Gastrocnemius medialis (tissue), 4 donors: ENCODE measurements at regions not wholly inside any gene's neighbourhood (a gene's known extent, or its start where the extent isn't known, plus 50 kb on each side); places are given as distances from the start of the nearest gene placed in this dataset.

Experiments
- ATAC-seq, 2 donors: fragments of 150-250 bp; one replicate each; pipeline ENCODE4 v1.9.1; 2016
- DNase-seq, 2 donors: peaks; one replicate each; pipeline ENCODE4 v3.0.0-alpha.2; 2019
- H3K27ac ChIP-seq, 4 donors: fragments of 200-600 bp; sonication (generic); 1 replicate in 1 of 4; 2 replicates in 3 of 4; pipeline ENCODE4 v1.5.1; 2016 to 2018; ENCODE audit warnings: mild to moderate bottlenecking in 2 of 4, moderate library complexity in 1 of 4
- H3K27me3 ChIP-seq, 3 donors: fragments of 200-600 bp; sonication (generic) in 2 of 3; 1 replicate in 1 of 3; 2 replicates in 2 of 3; pipeline versions ENCODE4 v1.5.1 to v1.6.0; 2016 to 2019; ENCODE audit warnings: mild to moderate bottlenecking in 1 of 3, moderate library complexity in 1 of 3
- H3K36me3 ChIP-seq, 2 donors: fragments of 200-600 bp; sonication (generic) in 1 of 2; one replicate each; pipeline ENCODE4 v1.5.1; 2017 to 2018
- H3K4me1 ChIP-seq, 2 donors: fragments of 200-600 bp; sonication (generic) in 1 of 2; one replicate each; pipeline ENCODE4 v1.5.1; 2016 to 2017; ENCODE audit warnings: mild to moderate bottlenecking in 2 of 2
- H3K4me3 ChIP-seq, 4 donors: fragments of 200-600 bp; sonication (generic) in 3 of 4; 1 replicate in 1 of 4; 2 replicates in 3 of 4; pipeline ENCODE4 v1.5.1; 2016 to 2019; ENCODE audit warnings: mild to moderate bottlenecking in 2 of 4
- H3K9me3 ChIP-seq, 3 donors: fragments of 200-600 bp; sonication (generic) in 2 of 3; 1 replicate in 1 of 3; 2 replicates in 2 of 3; pipeline ENCODE4 v1.5.1; 2016 to 2019
- POLR2A ChIP-seq, 2 donors: fragments of 450-650 bp; IDR thresholded peaks; one replicate each; pipeline ENCODE4 v1.6.1; 2017; ENCODE audit warnings: antibody characterized with exemption in 2 of 2, mild to moderate bottlenecking in 2 of 2, moderate library complexity in 2 of 2
- in situ Hi-C, 4 donors: fragments of 200-750 bp; cut with MboI; loops; one replicate each; pipeline versions ENCODE4 v1.15.0 to v1.8.0; 2017; ENCODE audit warnings: low sequenced_read_pairs in 4 of 4
- intact Hi-C: fragments of 100-400 bp; cut with DNase I; formaldehyde crosslinking; loops from one replicate; pipeline ENCODE4 v1.15.1; 2023; ENCODE audit warnings: low total_unique reads
- TF ChIP-seq, protein P1 (sequence below), 5 experiments: fragments of 450-650 bp in 3 of 5; fragments of 200-600 bp in 2 of 5; sonication (generic) in 2 of 5; IDR thresholded peaks in 4 of 5; conservative IDR thresholded peaks in 1 of 5; 1 replicate in 4 of 5; 2 replicates in 1 of 5; pipeline ENCODE4 v1.5.1; 2016 to 2019; ENCODE audit warnings: antibody characterized with exemption in 5 of 5, mild to moderate bottlenecking in 3 of 5, moderate library complexity in 3 of 5

DNA sequence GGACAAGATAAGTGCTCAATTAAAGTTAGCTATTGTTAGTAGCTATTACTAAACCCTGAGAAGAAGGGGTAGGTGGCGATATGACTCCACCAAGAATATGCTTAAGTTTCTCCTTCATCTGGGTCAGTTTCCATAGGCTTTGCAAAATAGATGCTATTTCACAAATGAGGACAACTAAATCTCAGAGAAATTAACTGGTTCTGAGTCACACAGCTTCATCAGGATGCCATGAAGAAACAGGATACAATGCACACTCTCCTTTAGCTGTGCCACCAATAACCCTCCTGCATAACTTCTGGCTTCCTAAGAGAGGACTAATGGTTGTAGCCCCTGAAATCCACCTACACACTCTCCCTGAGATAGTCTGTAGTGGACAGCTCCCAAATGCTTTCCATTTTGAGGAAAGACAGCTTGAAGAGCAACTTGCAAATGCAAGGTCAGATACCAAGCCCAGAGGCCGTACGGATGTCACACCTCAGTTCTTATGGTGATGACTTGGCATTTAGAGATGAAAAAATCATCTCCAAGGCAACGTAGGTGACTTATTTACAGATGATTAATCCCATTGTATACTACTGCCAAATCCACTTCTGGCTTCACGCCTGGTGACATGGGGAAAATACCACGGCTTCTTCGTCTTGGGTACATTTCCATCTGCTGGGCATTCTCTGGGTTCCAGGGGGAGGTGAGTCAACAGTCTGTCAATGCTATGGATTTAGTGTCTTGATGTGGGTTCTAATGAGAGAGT, 251.4 kb upstream of the IL12B start:
- H3K27ac ChIP-seq: no peak overlapping the region

DNA sequence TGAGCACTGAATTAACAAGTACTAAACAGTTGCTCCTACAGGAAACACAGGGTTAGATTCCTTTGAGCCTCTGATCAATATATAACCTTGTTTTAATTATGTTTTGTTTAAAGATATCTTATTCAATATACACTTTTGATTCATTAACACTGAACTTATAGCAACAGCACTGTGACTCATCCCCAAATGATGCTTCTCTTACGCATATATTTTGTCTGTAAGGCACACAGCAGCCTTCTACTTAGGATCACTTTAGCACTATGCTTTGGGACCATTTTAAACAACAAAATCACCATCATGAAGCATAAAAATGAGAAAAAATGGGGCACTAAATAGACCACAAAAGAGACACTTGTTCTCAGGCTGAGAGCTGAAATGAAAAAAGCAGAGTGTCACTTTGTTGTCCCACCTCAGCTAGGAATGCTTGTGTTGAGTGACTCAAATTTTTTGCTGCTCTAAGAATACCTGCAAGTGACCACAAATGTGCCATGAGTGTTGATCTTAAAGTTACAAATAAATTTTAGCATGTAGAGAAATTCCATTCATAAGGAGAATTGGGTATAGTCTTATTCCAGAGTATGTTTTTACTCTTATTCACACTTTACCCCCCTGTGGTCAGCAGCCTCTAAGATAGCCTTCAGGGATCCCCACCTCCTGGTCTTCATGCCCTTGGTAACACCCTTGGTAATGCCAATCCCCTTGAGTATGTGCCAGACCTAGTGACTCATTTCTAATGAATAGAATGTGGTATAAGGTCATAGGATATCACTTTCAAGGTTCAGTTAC, 252.7 kb upstream of the IL12B start:
- Histone ChIP-seq H3K9me3 (peaks cover 0 to 6% (median 0%) of the 10 kb centered on the region in 3 donors), H3K36me3 (no peaks in the 10 kb centered on the region), H3K4me1 (no peaks in the 10 kb centered on the region), H3K4me3 (no peak overlapping the region), H3K27me3 (no peaks in the 10 kb centered on the region), H3K27ac (no peak overlapping the region)
- intact Hi-C loops (no loop called here), in situ Hi-C loops (no loop called here)
- no peak for ATAC-seq
- DNase-seq: no peak
- TF ChIP-seq, protein P1, sequence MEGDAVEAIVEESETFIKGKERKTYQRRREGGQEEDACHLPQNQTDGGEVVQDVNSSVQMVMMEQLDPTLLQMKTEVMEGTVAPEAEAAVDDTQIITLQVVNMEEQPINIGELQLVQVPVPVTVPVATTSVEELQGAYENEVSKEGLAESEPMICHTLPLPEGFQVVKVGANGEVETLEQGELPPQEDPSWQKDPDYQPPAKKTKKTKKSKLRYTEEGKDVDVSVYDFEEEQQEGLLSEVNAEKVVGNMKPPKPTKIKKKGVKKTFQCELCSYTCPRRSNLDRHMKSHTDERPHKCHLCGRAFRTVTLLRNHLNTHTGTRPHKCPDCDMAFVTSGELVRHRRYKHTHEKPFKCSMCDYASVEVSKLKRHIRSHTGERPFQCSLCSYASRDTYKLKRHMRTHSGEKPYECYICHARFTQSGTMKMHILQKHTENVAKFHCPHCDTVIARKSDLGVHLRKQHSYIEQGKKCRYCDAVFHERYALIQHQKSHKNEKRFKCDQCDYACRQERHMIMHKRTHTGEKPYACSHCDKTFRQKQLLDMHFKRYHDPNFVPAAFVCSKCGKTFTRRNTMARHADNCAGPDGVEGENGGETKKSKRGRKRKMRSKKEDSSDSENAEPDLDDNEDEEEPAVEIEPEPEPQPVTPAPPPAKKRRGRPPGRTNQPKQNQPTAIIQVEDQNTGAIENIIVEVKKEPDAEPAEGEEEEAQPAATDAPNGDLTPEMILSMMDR (IDR thresholded peaks at IDR 0.05 in 4 of 5, conservative IDR thresholded peaks at IDR 0.05 in 1 of 5): no peak
- TF ChIP-seq POLR2A (IDR thresholded peaks at IDR 0.05): no peak

More for the DNA sequence above, 251.4 kb upstream of the IL12B start:
- Histone ChIP-seq H3K27me3 (no peaks in the 10 kb centered on the region), H3K4me1 (no peaks in the 10 kb centered on the region), H3K9me3 (peaks cover 0 to 6% (median 0%) of the 10 kb centered on the region in 3 donors), H3K36me3 (no peaks in the 10 kb centered on the region), H3K4me3 (no peak overlapping the region)
- TF ChIP-seq POLR2A (IDR thresholded peaks at IDR 0.05): no peak
- TF ChIP-seq, protein P1 (IDR thresholded peaks at IDR 0.05 in 4 of 5, conservative IDR thresholded peaks at IDR 0.05 in 1 of 5): no peak
- in situ Hi-C loops: no loop called here
- intact Hi-C loops: no loop called here
- DNase-seq (no peak), ATAC-seq (no peak)

DNA sequence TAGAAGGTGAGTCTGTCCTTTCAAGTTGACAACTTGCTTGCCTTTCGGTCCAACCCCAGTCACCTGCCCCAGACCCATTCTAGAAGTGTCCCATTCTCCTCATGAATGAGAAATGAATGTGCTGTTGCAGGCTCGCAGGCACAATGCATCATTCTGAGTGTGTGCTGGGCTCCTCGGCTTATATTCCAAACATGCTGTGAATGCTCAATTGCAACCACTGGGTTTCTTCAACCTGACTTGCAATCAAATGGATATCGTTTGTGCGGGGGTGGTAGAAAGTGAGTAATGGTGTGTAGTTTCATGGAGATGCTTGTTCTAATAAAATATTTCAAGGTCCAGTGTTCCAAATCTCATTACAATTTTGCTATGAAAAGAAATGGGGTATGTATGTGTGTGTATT, 256.6 kb upstream of the IL12B start:
- in situ Hi-C loops: no loop called here
- Histone ChIP-seq H3K9me3 (peaks cover 0 to 6% (median 0%) of the 10 kb centered on the region in 3 donors), H3K4me1 (no peaks in the 10 kb centered on the region), H3K27me3 (no peaks in the 10 kb centered on the region), H3K4me3 (no peak overlapping the region), H3K27ac (no peak overlapping the region), H3K36me3 (no peaks in the 10 kb centered on the region)
- no peak for ATAC-seq
- no peak for DNase-seq
- TF ChIP-seq POLR2A (IDR thresholded peaks at IDR 0.05): no peak
- TF ChIP-seq, protein P1 (IDR thresholded peaks at IDR 0.05 in 4 of 5, conservative IDR thresholded peaks at IDR 0.05 in 1 of 5): no peak
- intact Hi-C loops: no loop called here

DNA sequence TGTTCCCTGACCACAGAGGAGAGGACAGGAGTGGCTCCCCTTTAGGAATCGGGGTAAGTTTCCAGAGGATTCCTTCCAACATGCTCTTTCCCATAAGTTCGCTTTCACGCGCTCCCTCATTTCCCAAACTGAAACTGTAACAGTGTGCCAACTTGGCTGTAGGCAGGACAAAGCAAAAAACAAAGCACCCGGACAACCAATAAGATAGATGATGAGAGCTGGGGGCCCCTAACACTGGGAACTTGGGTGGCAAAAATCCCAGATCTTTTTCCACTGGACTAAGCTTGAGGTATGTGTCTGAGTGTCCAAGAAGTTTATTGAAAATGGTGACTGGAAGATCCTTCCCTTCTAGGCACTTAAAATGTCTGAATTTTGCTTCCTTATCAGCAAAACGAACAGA, 258.7 kb upstream of the IL12B start:
- Histone ChIP-seq H3K27me3 (no peaks in the 10 kb centered on the region), H3K27ac (no peak overlapping the region), H3K9me3 (no peaks in the 10 kb centered on the region), H3K4me3 (no peak overlapping the region), H3K4me1 (no peaks in the 10 kb centered on the region), H3K36me3 (no peaks in the 10 kb centered on the region)
- in situ Hi-C loops (no loop called here), intact Hi-C loops (no loop called here)
- ATAC-seq (no peak), DNase-seq (no peak)
- TF ChIP-seq, protein P1 (IDR thresholded peaks at IDR 0.05 in 4 of 5, conservative IDR thresholded peaks at IDR 0.05 in 1 of 5): no peak
- no peak for TF ChIP-seq POLR2A (IDR thresholded peaks at IDR 0.05)
